ENCODE measurements at regions not wholly inside any gene's neighbourhood (a gene's known extent, or its start where the extent isn't known, plus 50 kb on each side); places are given as distances from the start of the nearest gene placed in this dataset.

- no peaks in the 10 kb centered on the region for H3K4me1 Mint-ChIP-seq (ENCODE audit: low read depth)
- H3K9me3 Mint-ChIP-seq (ENCODE audit: insufficient read depth) = no peaks in the 10 kb centered on the region
- no peak overlapping the region for H3K27ac Mint-ChIP-seq
- H3K27me3 Mint-ChIP-seq (ENCODE audit: low read depth) = no peaks in the 10 kb centered on the region
- DNase-seq (no peak), ATAC-seq (no peak)
- ChIA-PET POLR2A (no interaction called here), CTCF (interaction anchor here (1.0 kb wide), 1 partner anchor 156 kb away, joined by 3 read pairs; no protein-coding TSS in a partner anchor)
- no peaks in the 10 kb centered on the region for H3K36me3 Mint-ChIP-seq (ENCODE audit: low read depth)
- H3K4me3 Mint-ChIP-seq = no peak overlapping the region
Observed at GRCh38 chr10:52464368-52465124, 150.5 kb downstream of the DKK1 start.

- Mint-ChIP-seq H3K27ac (no peak overlapping the region), H3K4me3 (no peak overlapping the region), H3K4me1 (ENCODE audit: low read depth) (no peaks in the 10 kb centered on the region), H3K36me3 (ENCODE audit: low read depth) (no peaks in the 10 kb centered on the region), H3K9me3 (ENCODE audit: insufficient read depth) (no peaks in the 10 kb centered on the region), H3K27me3 (ENCODE audit: low read depth) (no peaks in the 10 kb centered on the region)
- POLR2A ChIA-PET = no interaction called here
- CTCF ChIA-PET = no interaction called here
- no peak for ATAC-seq
- DNase-seq = no peak
Observed at GRCh38 chr10:52465202-52465601, 151.1 kb downstream of the DKK1 start.

- Mint-ChIP-seq H3K4me3 (no peak overlapping the region), H3K27ac (no peak overlapping the region), H3K36me3 (ENCODE audit: low read depth) (no peaks in the 10 kb centered on the region), H3K9me3 (ENCODE audit: insufficient read depth) (no peaks in the 10 kb centered on the region), H3K4me1 (ENCODE audit: low read depth) (no peaks in the 10 kb centered on the region), H3K27me3 (ENCODE audit: low read depth) (no peaks in the 10 kb centered on the region)
- ChIA-PET CTCF (no interaction called here), POLR2A (no interaction called here)
- ATAC-seq (no peak), DNase-seq (no peak)
Observed at GRCh38 chr10:52466464-52466863, 152.4 kb downstream of the DKK1 start.

- H3K9me3 Mint-ChIP-seq (ENCODE audit: insufficient read depth) = no peaks in the 10 kb centered on the region
- ChIA-PET CTCF (no interaction called here), POLR2A (interaction anchor here (0.6 kb wide), 1 partner anchor 17 kb away, joined by 3 read pairs; no protein-coding TSS in a partner anchor)
- H3K36me3 Mint-ChIP-seq (ENCODE audit: low read depth) = no peaks in the 10 kb centered on the region
- DNase-seq (no peak), ATAC-seq (no peak)
- H3K27me3 Mint-ChIP-seq (ENCODE audit: low read depth) = no peaks in the 10 kb centered on the region
- no peak overlapping the region for H3K4me3 Mint-ChIP-seq
- H3K27ac Mint-ChIP-seq = no peak overlapping the region
- H3K4me1 Mint-ChIP-seq (ENCODE audit: low read depth) = no peaks in the 10 kb centered on the region
Observed at GRCh38 chr10:52469970-52470705, 156.1 kb downstream of the DKK1 start.

GRCh38 chr10:52472406-52473146 lies 158.5 kb downstream of the DKK1 start:
- Mint-ChIP-seq H3K9me3 (ENCODE audit: insufficient read depth) (no peaks in the 10 kb centered on the region), H3K27me3 (ENCODE audit: low read depth) (no peaks in the 10 kb centered on the region), H3K4me3 (no peak overlapping the region), H3K36me3 (ENCODE audit: low read depth) (no peaks in the 10 kb centered on the region), H3K4me1 (ENCODE audit: low read depth) (no peaks in the 10 kb centered on the region), H3K27ac (no peak overlapping the region)
- ChIA-PET CTCF (no interaction called here), POLR2A (no interaction called here)
- no peak for ATAC-seq
- DNase-seq = no peak

GRCh38 chr10:52474265-52474664 lies 160.2 kb downstream of the DKK1 start:
- no peak for DNase-seq
- Mint-ChIP-seq H3K27me3 (ENCODE audit: low read depth) (no peaks in the 10 kb centered on the region), H3K9me3 (ENCODE audit: insufficient read depth) (no peaks in the 10 kb centered on the region), H3K27ac (no peak overlapping the region), H3K4me3 (no peak overlapping the region), H3K4me1 (ENCODE audit: low read depth) (no peaks in the 10 kb centered on the region), H3K36me3 (ENCODE audit: low read depth) (no peaks in the 10 kb centered on the region)
- ChIA-PET CTCF (no interaction called here), POLR2A (no interaction called here)
- ATAC-seq = no peak

GRCh38 chr10:52477305-52477704 lies 163.2 kb downstream of the DKK1 start:
- DNase-seq (no peak), ATAC-seq (no peak)
- Mint-ChIP-seq H3K4me3 (no peak overlapping the region), H3K27me3 (ENCODE audit: low read depth) (no peaks in the 10 kb centered on the region), H3K27ac (no peak overlapping the region), H3K36me3 (ENCODE audit: low read depth) (no peaks in the 10 kb centered on the region), H3K9me3 (ENCODE audit: insufficient read depth) (no peaks in the 10 kb centered on the region), H3K4me1 (ENCODE audit: low read depth) (no peaks in the 10 kb centered on the region)
- ChIA-PET POLR2A (no interaction called here), CTCF (no interaction called here)

GRCh38 chr10:52479567-52479966 lies 165.5 kb downstream of the DKK1 start:
- CTCF ChIA-PET = no interaction called here
- no peak overlapping the region for H3K4me3 Mint-ChIP-seq
- ATAC-seq = no peak

GRCh38 chr10:52481986-52482555 lies 168.0 kb downstream of the DKK1 start:
- ATAC-seq (no peak), DNase-seq (no peak)
- Mint-ChIP-seq H3K27me3 (ENCODE audit: low read depth) (no peaks in the 10 kb centered on the region), H3K4me1 (ENCODE audit: low read depth) (no peaks in the 10 kb centered on the region), H3K4me3 (no peak overlapping the region), H3K9me3 (ENCODE audit: insufficient read depth) (no peaks in the 10 kb centered on the region), H3K27ac (no peak overlapping the region), H3K36me3 (ENCODE audit: low read depth) (no peaks in the 10 kb centered on the region)
- ChIA-PET CTCF (no interaction called here), POLR2A (no interaction called here)

More at GRCh38 chr10:52479567-52479966, 165.5 kb downstream of the DKK1 start:
- POLR2A ChIA-PET = no interaction called here
- no peaks in the 10 kb centered on the region for H3K9me3 Mint-ChIP-seq (ENCODE audit: insufficient read depth)
- no peaks in the 10 kb centered on the region for H3K36me3 Mint-ChIP-seq (ENCODE audit: low read depth)
- no peak for DNase-seq
- no peaks in the 10 kb centered on the region for H3K27me3 Mint-ChIP-seq (ENCODE audit: low read depth)
- H3K27ac Mint-ChIP-seq = no peak overlapping the region
- no peaks in the 10 kb centered on the region for H3K4me1 Mint-ChIP-seq (ENCODE audit: low read depth)

- Mint-ChIP-seq H3K36me3 (ENCODE audit: low read depth) (no peaks in the 10 kb centered on the region), H3K27ac (no peak overlapping the region), H3K27me3 (ENCODE audit: low read depth) (no peaks in the 10 kb centered on the region), H3K4me3 (no peak overlapping the region), H3K4me1 (ENCODE audit: low read depth) (no peaks in the 10 kb centered on the region), H3K9me3 (ENCODE audit: insufficient read depth) (no peaks in the 10 kb centered on the region)
- ChIA-PET POLR2A (no interaction called here), CTCF (no interaction called here)
- ATAC-seq (no peak), DNase-seq (no peak)
Observed at GRCh38 chr10:52483587-52483986, 169.5 kb downstream of the DKK1 start.

- CTCF ChIA-PET = no interaction called here
- no peak for DNase-seq
- H3K4me3 Mint-ChIP-seq = no peak overlapping the region
- H3K9me3 Mint-ChIP-seq (ENCODE audit: insufficient read depth) = no peaks in the 10 kb centered on the region
- no peaks in the 10 kb centered on the region for H3K27me3 Mint-ChIP-seq (ENCODE audit: low read depth)
- no peaks in the 10 kb centered on the region for H3K4me1 Mint-ChIP-seq (ENCODE audit: low read depth)
- no peak for ATAC-seq
- no peak overlapping the region for H3K27ac Mint-ChIP-seq
- POLR2A ChIA-PET = no interaction called here
- H3K36me3 Mint-ChIP-seq (ENCODE audit: low read depth) = no peaks in the 10 kb centered on the region
Observed at GRCh38 chr10:52484206-52485065, 170.4 kb downstream of the DKK1 start.
